AG09309 (cell line): ENCODE measurements at regions not wholly inside any gene's neighbourhood (a gene's known extent, or its start where the extent isn't known, plus 50 kb on each side); places are given as distances from the start of the nearest gene placed in this dataset.

Experiments used
- DNase-seq: peaks from one replicate; pipeline ENCODE4 v3.0.0-alpha.2; 2010; ENCODE audit warnings: low read depth
- H3K4me3 ChIP-seq: 2 replicates; pipeline ENCODE4 v1.5.1; 2011; ENCODE audit warnings: mild to moderate bottlenecking, low read depth, low read length, moderate library complexity; ENCODE audit not compliant: control insufficient read depth
- TF ChIP-seq, protein P1 (sequence below): IDR thresholded peaks from 2 replicates; pipeline ENCODE4 v1.5.1; 2011; ENCODE audit warnings: mild to moderate bottlenecking, low read depth, low read length, inconsistent platforms; ENCODE audit not compliant: insufficient read depth, control insufficient read depth; ENCODE audit errors: missing control alignments

DNA sequence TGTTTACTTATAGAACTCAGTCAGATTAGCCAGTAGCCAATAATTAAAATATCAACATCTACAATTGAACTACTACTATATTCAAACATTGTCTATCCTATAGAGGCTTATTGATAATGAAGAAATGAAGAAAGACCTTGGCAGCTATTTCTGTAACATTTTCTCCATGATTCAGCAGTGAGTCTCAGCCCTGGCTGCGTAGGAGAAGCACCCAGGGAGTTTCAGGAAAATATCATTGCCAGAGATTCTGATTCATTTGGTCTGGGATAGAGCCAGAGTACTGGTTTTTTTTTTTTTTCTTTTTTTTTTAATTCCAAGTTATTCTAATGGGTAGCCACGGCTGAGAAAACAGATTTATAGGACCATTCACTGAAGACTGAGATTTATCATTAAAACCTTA lies 404.8 kb downstream of the TXNL1 start:
- no peak overlapping the region for H3K4me3 ChIP-seq
- DNase-seq: peak; percentile 69
- TF ChIP-seq, protein P1, sequence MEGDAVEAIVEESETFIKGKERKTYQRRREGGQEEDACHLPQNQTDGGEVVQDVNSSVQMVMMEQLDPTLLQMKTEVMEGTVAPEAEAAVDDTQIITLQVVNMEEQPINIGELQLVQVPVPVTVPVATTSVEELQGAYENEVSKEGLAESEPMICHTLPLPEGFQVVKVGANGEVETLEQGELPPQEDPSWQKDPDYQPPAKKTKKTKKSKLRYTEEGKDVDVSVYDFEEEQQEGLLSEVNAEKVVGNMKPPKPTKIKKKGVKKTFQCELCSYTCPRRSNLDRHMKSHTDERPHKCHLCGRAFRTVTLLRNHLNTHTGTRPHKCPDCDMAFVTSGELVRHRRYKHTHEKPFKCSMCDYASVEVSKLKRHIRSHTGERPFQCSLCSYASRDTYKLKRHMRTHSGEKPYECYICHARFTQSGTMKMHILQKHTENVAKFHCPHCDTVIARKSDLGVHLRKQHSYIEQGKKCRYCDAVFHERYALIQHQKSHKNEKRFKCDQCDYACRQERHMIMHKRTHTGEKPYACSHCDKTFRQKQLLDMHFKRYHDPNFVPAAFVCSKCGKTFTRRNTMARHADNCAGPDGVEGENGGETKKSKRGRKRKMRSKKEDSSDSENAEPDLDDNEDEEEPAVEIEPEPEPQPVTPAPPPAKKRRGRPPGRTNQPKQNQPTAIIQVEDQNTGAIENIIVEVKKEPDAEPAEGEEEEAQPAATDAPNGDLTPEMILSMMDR: no peak

DNA sequence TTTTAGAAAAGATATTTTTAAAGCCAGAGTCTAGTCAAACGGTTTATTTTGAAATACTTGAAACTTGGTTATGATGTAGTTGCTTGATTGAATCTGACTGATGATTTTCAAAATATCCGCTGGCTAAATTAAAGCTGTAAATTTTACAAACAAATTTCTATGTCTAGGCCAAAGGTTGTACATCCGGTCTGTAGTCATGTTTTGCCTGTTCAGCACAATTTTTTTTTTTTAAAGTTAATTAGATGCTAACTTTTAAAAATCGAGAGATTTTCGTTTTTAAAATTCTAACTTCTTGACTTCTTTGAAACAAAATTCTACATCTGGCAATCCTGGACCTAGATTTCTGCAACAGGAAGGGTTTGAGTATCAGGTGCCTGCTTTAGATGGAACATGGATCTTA lies 412.4 kb downstream of the TXNL1 start:
- no peak for DNase-seq
- TF ChIP-seq, protein P1: no peak
- H3K4me3 ChIP-seq: no peak overlapping the region

DNA sequence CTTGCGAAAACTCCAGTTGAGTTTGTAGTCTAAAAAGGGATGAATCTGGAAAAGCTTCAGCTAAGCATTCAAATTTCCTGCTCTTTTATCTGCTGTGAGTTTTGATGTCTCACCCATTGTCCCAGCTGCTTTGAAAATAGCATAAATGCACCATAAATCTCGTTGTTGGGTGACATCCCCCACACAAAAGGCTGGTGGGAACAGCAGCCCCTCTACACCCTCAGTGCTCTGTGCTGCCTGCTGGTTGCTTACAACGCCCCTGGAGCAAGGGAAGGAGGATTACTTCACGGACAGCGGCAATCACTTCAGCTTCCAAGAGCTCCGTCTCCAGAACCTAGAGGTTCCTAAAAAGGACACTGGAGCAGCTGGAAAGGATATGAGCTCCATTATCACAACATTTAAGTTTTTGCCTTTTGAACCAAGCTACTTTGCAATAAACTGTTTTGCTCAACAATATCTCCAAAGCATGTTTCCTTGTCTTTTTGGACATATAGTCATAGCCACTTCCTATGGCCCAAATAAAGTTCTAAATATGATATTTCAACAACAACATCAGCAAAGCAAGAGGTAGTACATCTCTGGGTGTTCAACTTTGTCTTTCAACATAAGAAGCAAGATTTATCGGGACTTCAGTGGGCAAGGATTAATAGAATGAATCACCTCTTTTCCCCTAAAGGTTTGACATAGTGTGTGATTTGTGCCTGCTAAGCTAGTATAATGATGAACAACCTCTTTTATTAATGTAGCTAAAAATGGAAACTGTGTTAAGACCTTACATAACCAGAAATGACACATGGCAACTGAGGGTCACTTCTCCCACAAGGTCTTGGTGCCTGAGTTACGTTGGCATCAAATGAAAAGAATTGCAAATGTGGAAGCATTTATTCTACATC lies 413.5 kb downstream of the TXNL1 start:
- TF ChIP-seq, protein P1: no peak
- no peak for DNase-seq
- H3K4me3 ChIP-seq: no peak overlapping the region

DNA sequence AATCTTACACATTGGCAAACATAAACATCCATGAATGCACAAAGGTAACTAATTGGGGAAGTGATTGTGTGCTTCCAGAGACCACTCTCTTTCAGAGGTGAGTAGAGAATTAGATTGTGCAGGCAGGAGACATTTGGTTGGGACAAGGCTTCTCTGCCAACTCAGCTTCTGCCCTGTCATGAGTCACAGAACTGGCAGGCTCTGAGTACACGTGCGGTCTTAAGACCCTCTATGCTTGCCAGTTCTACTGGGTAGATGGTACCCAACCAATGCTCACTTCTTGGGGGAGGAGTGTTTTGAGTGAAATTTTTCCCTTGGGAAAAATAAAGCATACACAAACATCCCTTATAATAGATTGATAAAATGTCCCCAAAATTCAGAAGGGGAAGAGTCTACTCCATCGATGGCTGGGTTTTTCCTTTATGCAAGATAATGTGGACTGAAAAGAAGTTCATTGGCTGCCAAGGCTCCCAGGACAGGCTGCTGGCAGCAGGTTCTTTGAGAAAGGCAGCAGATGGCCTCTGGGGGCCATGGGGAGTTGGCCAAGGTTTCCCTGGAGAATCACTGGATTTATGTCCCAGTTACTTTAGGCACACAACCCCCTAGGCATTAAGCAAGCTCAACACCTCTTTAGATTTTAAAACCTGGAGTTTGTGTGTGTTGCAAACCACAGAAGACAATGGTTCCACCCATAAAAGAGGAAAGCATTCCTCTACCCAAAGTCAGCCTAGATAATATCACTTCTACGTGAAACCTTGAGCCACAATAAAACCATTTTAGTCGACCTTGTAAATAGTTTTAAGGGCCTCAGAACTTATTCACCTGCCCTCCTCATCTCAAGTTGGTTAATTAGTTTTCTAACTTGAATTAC lies 417.0 kb downstream of the TXNL1 start:
- TF ChIP-seq, protein P1: no peak
- H3K4me3 ChIP-seq: no peak overlapping the region
- DNase-seq: peak; percentile 49

DNA sequence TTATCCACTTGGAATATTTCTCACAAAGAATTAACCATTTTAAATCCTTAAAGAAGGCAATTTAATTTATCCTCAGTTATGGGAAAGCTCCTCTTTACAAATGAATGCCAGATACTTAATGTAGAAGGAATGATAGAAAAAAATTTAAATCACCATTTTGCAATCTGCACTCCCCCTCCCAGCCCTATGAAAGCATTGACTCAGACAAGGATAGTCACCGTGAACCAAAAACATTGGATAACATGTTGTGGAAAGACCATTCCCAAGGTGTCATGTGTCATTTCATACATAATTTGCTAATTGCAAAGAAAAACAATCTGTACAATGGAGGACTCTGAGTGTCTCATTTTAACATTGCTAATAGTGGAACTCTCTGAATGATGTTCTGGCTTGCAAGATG lies 421.0 kb downstream of the TXNL1 start:
- H3K4me3 ChIP-seq: no peak overlapping the region
- TF ChIP-seq, protein P1: no peak
- no peak for DNase-seq

DNA sequence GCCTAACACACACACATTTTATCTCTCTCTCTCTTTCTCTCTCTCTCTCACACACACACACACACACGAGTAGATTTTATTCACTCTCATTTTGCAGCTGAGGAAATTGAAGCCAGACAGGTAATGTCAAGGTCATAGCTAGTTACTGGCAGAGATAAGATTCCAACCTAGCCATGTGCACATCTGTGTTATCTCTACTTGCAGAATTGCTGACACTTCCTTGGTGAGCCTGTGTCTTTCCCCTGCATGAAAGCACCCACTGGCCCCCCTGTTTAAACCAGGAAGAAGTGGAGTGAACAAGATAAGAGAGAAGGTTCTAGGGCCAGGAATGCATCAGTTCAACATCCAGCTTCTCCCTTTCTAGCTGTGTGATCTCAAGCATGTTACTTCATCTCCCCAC lies 423.7 kb downstream of the TXNL1 start:
- no peak for DNase-seq
- TF ChIP-seq, protein P1: no peak
- no peak overlapping the region for H3K4me3 ChIP-seq
